LNCaP clone FGC (cell line): ENCODE measurements at regions not wholly inside any gene's neighbourhood (a gene's known extent, or its start where the extent isn't known, plus 50 kb on each side); places are given as distances from the start of the nearest gene placed in this dataset.
"Not testable (repeated sequence)": the region's sequence is repeated elsewhere in the genome, so short reads cannot be mapped to it uniquely, and the experiment has no call there.

Source experiments
- DNase-seq: peaks from one replicate; pipeline ENCODE4 v3.0.0-alpha.2; 2011; ENCODE audit warnings: low read depth
- H3K4me3 ChIP-seq: 2 replicates; pipeline ENCODE4 v1.5.1; 2011; ENCODE audit warnings: mild to moderate bottlenecking, low read depth, low read length, control low read depth
- CTCF ChIP-seq: IDR thresholded peaks from 2 replicates; pipeline ENCODE4 v1.5.1; 2012; ENCODE audit warnings: mild to moderate bottlenecking; ENCODE audit not compliant: control insufficient read depth, insufficient read depth; ENCODE audit errors: extremely low read depth

DNA sequence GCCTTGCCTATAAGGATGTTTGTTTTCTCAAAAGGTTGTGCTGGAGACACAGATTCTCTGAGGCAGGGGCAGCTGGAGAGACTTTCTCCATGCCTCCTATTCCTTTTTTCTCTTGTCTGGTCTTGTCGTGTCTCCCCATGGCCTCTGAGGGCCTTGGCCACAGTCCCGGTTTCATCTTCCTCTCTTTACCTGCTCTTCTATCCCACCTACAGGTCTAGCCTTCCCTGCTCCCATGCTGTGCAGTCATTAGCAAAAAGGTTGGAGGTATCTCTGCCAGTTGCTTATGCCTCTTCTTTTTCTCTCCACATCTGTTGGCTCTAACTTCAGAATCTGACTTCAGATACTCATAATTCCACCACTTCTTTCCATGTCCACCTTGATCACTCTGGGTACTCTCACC, 191.1 kb downstream of the IL20RB start:
- DNase-seq: no peak
- TF ChIP-seq CTCF: no peak
- no peak overlapping the region for H3K4me3 ChIP-seq

- H3K4me3 ChIP-seq: no peak overlapping the region
- no peak for TF ChIP-seq CTCF
- no peak for DNase-seq
Measured at GRCh38 chr3:137150825-137151224, 193.0 kb downstream of the IL20RB start.

GRCh38 chr3:137153046-137153445, 195.3 kb downstream of the IL20RB start:
- DNase-seq, H3K4me3 ChIP-seq: not testable (repeated sequence)

- DNase-seq: no peak
- no peak for TF ChIP-seq CTCF
- no peak overlapping the region for H3K4me3 ChIP-seq
Measured at GRCh38 chr3:137163241-137163871, 205.6 kb downstream of the IL20RB start.

GRCh38 chr3:137163958-137164357, 206.2 kb downstream of the IL20RB start:
- TF ChIP-seq CTCF: no peak
- DNase-seq: no peak
- H3K4me3 ChIP-seq: no peak overlapping the region

GRCh38 chr3:137165117-137165806, 207.5 kb downstream of the IL20RB start:
- no peak for TF ChIP-seq CTCF
- no peak for DNase-seq
- no peak overlapping the region for H3K4me3 ChIP-seq

- no peak for TF ChIP-seq CTCF
- no peak for DNase-seq
- no peak overlapping the region for H3K4me3 ChIP-seq
Measured at GRCh38 chr3:137171834-137172603, 214.2 kb downstream of the IL20RB start.
